Karpas-422 (cell line): ENCODE measurements at regions not wholly inside any gene's neighbourhood (a gene's known extent, or its start where the extent isn't known, plus 50 kb on each side); places are given as distances from the start of the nearest gene placed in this dataset.
"Not testable (repeated sequence)": the region's sequence is repeated elsewhere in the genome, so short reads cannot be mapped to it uniquely, and the experiment has no call there.

Experiments
- DNase-seq: peaks from one replicate; pipeline ENCODE4 v3.0.0-alpha.2; 2015
- H2AFZ ChIP-seq: fragments of 200-600 bp; sonication (generic); 2 replicates; pipeline ENCODE4 v1.6.1; 2014; ENCODE audit warnings: antibody characterized with exemption, low read length, mixed read lengths
- H3K27ac ChIP-seq: fragments of 200-600 bp; sonication (generic); 2 replicates; pipeline ENCODE4 v1.5.1; 2014; ENCODE audit warnings: mild to moderate bottlenecking, low read length, moderate library complexity
- H3K27me3 ChIP-seq: fragments of 200-600 bp; sonication (generic); 2 replicates; pipeline ENCODE4 v1.6.1; 2014; ENCODE audit warnings: low read length, mixed read lengths
- H3K36me3 ChIP-seq: fragments of 200-600 bp; sonication (generic); 2 replicates; pipeline ENCODE4 v1.6.1; 2014; ENCODE audit warnings: low read length, mixed read lengths; ENCODE audit not compliant: insufficient read depth
- H3K4me1 ChIP-seq: fragments of 200-600 bp; sonication (generic); 2 replicates; pipeline ENCODE4 v1.6.1; 2014; ENCODE audit warnings: mild to moderate bottlenecking, low read length, mixed read lengths
- H3K4me2 ChIP-seq: fragments of 200-600 bp; sonication (generic); 2 replicates; pipeline ENCODE4 v1.6.1; 2014; ENCODE audit warnings: low read length, low read depth, mild to moderate bottlenecking; ENCODE audit not compliant: poor library complexity, severe bottlenecking
- H3K4me3 ChIP-seq: fragments of 200-600 bp; sonication (generic); 2 replicates; pipeline ENCODE4 v1.5.1; 2014; ENCODE audit warnings: mild to moderate bottlenecking, antibody characterized with exemption, low read length, mixed read lengths
- H3K79me2 ChIP-seq: fragments of 200-600 bp; sonication (generic); 2 replicates; pipeline ENCODE4 v1.6.1; 2014; ENCODE audit warnings: mild to moderate bottlenecking, low read length, mixed read lengths
- H3K9ac ChIP-seq: fragments of 200-600 bp; sonication (generic); 2 replicates; pipeline ENCODE4 v1.6.0; 2014; ENCODE audit warnings: low read length
- H3K9me2 ChIP-seq: fragments of 200-600 bp; sonication (generic), shearing (Covaris generic); replicated peaks from 2 replicates; pipeline ENCODE4 v1.6.0; 2014; ENCODE audit warnings: mild to moderate bottlenecking, low read length, moderate library complexity; ENCODE audit not compliant: insufficient read depth
- H3K9me3 ChIP-seq: fragments of 300-700, 200-600 bp; sonication (generic); 2 replicates; pipeline ENCODE4 v1.6.1; 2014; ENCODE audit warnings: low read length, mixed read lengths
- H4K20me1 ChIP-seq: fragments of 200-600 bp; sonication (generic); 2 replicates; pipeline ENCODE4 v1.6.1; 2014; ENCODE audit warnings: mild to moderate bottlenecking, antibody characterized with exemption, low read length, low read depth; ENCODE audit not compliant: insufficient read depth

DNA sequence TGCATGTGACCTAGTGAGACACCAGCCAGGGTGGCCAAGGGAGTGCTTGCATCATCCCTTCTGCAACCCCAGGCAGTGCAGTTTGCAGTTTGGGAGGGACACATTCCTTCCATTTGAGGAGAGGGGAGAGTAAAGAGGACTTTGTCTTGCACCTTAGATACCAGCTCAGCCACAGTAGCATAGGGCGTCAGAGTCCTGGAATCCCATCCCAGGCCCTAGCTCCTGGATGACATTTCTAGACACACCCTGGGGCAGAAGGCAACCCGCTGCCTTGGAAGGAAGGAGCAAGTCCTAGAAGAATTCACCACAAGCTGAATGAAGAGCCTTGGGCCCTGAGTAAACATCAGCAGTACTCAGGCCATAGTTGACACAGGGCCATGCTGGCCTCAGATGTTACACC lies 680.4 kb upstream of the IMPG1 start:
- Histone ChIP-seq H3K36me3 (no peaks in the 10 kb centered on the region), H3K4me3 (no peak overlapping the region), H3K9ac (no peak overlapping the region), H3K9me2 (no peaks in the 10 kb centered on the region), H3K79me2 (no peaks in the 10 kb centered on the region), H3K27me3 (no peaks in the 10 kb centered on the region), H2AFZ (no peak overlapping the region), H4K20me1 (no peaks in the 10 kb centered on the region), H3K4me1 (no peaks in the 10 kb centered on the region), H3K4me2 (no peak overlapping the region), H3K27ac (no peak overlapping the region), H3K9me3 (peaks cover 27% of the 10 kb centered on the region)
- no peak for DNase-seq

DNA sequence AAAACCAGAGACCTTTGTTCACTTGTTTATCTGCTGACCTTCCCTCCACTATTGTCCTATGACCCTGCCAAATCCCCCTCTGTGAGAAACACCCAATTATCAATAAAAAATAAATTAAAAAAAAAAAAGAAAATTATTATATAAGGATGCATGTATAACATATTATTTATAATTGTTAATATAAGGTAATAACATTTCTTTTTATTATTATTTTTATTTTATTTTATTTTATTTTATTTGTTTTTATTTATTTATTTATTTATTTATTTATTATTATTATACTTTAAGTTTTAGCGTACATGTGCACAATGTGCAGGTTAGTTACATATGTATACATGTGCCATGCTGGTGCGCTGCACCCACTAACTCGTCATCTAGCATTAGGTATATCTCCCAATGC lies 672.9 kb upstream of the IMPG1 start:
- H3K4me1 ChIP-seq, DNase-seq, H3K36me3 ChIP-seq, H2AFZ ChIP-seq, H3K9me3 ChIP-seq, H3K9me2 ChIP-seq, H3K27ac ChIP-seq, H3K79me2 ChIP-seq, H3K27me3 ChIP-seq, H3K9ac ChIP-seq, H4K20me1 ChIP-seq, H3K4me3 ChIP-seq, H3K4me2 ChIP-seq: not testable (repeated sequence)

DNA sequence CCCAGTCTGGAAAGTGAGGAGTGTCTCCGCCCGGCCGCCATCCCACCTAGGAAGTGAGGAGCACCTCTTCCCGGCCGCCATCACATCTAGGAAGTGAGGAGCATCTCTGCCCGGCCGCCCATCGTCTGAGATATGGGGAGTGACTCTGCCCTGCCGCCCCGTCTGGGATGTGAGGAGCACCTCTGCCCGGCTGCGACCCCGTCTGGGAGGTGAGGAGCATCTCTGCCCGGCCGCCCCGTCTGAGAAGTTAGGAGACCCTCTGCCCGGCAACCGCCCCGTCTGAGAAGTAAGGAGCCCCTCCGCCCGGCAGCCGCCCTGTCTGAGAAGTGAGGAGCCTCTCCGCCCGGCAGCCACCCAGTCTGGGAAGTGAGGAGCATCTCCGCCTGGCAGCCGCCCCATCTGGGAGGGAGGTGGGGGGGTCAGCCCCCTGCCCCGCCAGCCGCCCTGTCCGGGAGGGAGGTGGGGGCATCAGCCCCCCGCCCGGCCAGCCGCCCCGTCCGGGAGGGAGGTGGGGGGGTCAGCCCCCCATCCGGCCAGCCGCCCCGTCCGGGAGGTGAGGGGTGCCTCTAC lies 671.8 kb upstream of the IMPG1 start:
- not testable (repeated sequence) for H3K27ac ChIP-seq, H3K9me3 ChIP-seq, H3K27me3 ChIP-seq

DNA sequence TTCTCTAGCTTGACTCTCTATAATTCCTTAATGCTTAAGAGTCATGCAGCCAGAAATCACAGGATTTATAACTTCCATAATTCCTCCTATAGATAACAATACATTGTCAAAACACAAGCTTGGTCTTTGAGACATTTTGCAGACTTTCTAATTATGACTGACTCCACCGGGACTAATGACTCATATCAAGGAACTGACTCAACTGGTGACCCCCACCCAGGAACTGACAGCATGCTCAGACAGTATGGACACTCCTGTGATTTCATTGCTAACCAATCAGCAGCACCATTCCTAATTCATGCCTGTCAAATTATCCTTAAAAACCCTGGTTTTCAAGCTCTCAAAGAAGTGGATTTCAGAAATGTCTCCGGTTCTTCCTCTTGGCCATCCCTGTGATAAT lies 670.5 kb upstream of the IMPG1 start:
- no peaks in the 10 kb centered on the region for H3K9me3 ChIP-seq
- H3K36me3 ChIP-seq = no peaks in the 10 kb centered on the region
- H3K27me3 ChIP-seq = no peaks in the 10 kb centered on the region
- no peaks in the 10 kb centered on the region for H3K4me1 ChIP-seq
- no peak overlapping the region for H3K4me3 ChIP-seq
- no peak overlapping the region for H3K4me2 ChIP-seq
- no peak overlapping the region for H2AFZ ChIP-seq
- no peak overlapping the region for H3K9ac ChIP-seq
- H3K9me2 ChIP-seq = no peaks in the 10 kb centered on the region
- no peaks in the 10 kb centered on the region for H4K20me1 ChIP-seq
- no peaks in the 10 kb centered on the region for H3K79me2 ChIP-seq
- no peak overlapping the region for H3K27ac ChIP-seq
- DNase-seq = no peak

More for the DNA sequence above, 671.8 kb upstream of the IMPG1 start:
- DNase-seq, H3K4me1 ChIP-seq, H3K4me3 ChIP-seq, H3K4me2 ChIP-seq, H3K9ac ChIP-seq, H3K36me3 ChIP-seq, H2AFZ ChIP-seq, H3K9me2 ChIP-seq, H4K20me1 ChIP-seq, H3K79me2 ChIP-seq: not testable (repeated sequence)

DNA sequence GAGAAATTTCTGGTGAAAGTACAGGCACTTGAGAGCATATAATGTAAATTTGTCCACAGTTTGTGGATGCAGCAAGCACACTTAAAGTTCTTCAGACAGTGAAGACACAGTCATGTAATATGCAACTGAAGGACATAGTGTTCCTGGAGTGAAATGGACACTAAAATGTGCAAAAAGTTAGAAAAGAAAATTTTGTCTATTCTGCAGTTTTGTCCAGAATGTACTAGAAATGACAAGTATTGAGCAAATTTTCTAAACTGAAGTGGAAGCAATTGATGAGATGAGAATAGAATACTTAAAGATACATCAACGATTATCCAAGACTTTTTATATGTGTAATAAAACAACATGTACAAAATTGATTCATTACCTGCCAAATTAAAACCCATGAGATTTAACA lies 647.0 kb upstream of the IMPG1 start:
- Histone ChIP-seq H3K4me1 (no peaks in the 10 kb centered on the region), H3K4me2 (no peak overlapping the region), H3K4me3 (no peak overlapping the region), H3K9me3 (peaks cover 9% of the 10 kb centered on the region), H3K36me3 (no peaks in the 10 kb centered on the region), H4K20me1 (no peaks in the 10 kb centered on the region), H3K9me2 (no peaks in the 10 kb centered on the region), H3K27me3 (no peaks in the 10 kb centered on the region), H3K9ac (no peak overlapping the region), H3K27ac (no peak overlapping the region), H2AFZ (no peak overlapping the region), H3K79me2 (no peaks in the 10 kb centered on the region)
- no peak for DNase-seq

DNA sequence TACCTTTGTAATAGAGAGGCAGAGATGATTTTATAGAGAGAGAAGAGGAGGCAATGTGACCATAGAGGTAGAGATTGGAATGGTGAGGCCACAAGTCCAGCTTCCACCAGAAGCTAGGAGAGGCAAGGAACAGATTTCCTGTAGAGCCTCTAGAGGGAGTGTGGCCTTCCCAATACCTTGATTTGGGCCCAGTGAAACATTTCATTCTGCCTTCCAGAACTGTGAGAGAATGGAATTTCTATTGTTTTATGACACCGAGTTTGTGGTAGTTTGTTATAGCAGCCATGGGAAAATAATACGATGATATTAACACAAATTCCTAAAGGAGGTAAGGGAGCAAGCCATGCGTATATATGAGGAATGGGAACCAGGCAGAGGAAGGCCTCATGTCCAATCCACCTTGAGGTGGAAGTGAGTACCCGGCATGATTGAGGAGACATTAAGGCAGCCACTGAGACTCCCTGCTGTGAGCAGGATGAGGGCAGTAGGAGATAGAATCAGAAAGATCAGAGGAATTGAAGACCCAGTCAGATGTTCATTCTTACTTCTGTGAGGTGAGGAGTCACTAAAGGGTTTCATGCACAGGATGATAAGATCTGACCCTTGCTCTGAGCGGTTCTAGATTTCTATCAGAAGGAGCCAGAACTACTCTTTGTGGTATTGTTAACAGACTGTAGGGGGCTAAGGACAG lies 636.3 kb upstream of the IMPG1 start:
- Histone ChIP-seq H4K20me1 (no peaks in the 10 kb centered on the region), H3K27ac (no peak overlapping the region), H3K79me2 (no peaks in the 10 kb centered on the region), H3K4me3 (no peak overlapping the region), H3K9me3 (no peaks in the 10 kb centered on the region; the same call in none of the 2 replicates), H2AFZ (no peak overlapping the region), H3K4me1 (no peaks in the 10 kb centered on the region), H3K9me2 (no peaks in the 10 kb centered on the region), H3K4me2 (no peak overlapping the region), H3K9ac (no peak overlapping the region), H3K27me3 (no peaks in the 10 kb centered on the region), H3K36me3 (no peaks in the 10 kb centered on the region)
- no peak for DNase-seq

DNA sequence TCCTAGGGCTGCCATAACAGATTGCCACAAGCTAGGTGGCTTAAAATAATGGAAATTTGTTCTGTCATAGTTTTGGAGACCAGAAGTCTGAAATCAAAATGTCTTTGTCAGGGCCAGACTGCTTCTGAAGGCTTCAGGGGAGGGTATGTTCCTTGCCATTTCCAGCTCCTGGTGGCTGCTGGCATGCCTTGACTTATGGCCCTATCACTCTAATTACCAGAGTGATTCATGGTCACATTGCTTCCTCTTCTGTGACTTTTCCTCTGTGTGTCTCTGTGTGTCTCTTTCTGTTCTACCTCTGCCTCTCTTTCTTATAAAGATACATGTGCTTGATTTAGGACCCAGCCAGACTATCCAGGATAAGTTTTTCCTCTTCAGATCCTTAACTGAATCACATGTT lies 635.2 kb upstream of the IMPG1 start:
- Histone ChIP-seq H3K36me3 (no peaks in the 10 kb centered on the region), H3K4me2 (no peak overlapping the region), H3K9me3 (no peaks in the 10 kb centered on the region; the same call in 1 of the 2 replicates), H3K4me1 (no peaks in the 10 kb centered on the region), H4K20me1 (no peaks in the 10 kb centered on the region), H3K9ac (no peak overlapping the region), H3K79me2 (no peaks in the 10 kb centered on the region), H3K4me3 (no peak overlapping the region), H3K27ac (no peak overlapping the region), H3K9me2 (no peaks in the 10 kb centered on the region), H3K27me3 (no peaks in the 10 kb centered on the region), H2AFZ (no peak overlapping the region)
- DNase-seq = no peak

DNA sequence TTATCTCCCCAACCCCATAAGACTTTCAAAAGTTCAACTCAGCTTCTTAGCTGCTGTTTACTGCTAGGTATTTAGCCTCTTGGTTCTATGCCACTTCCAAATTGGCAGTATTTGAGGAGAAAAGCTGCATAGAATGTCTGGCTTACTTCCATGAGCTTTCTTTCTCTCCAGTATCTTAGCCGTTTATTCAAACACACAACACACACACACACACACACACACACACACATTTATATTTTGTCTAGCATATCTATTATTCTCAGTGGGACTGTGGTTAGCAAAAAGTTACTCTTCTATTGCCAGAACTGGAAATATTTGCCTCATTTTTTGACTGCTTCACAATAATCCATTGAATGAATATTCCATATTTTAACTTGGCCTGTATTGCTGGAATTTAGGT lies 634.2 kb upstream of the IMPG1 start:
- no peaks in the 10 kb centered on the region for H4K20me1 ChIP-seq
- H3K9ac ChIP-seq = no peak overlapping the region
- H3K9me2 ChIP-seq = no peaks in the 10 kb centered on the region
- no peak overlapping the region for H3K4me3 ChIP-seq
- no peaks in the 10 kb centered on the region for H3K4me1 ChIP-seq
- DNase-seq = no peak
- H2AFZ ChIP-seq = no peak overlapping the region
- no peaks in the 10 kb centered on the region; the same call in 1 of the 2 replicates for H3K9me3 ChIP-seq
- no peaks in the 10 kb centered on the region for H3K79me2 ChIP-seq
- no peaks in the 10 kb centered on the region for H3K36me3 ChIP-seq
- no peaks in the 10 kb centered on the region for H3K27me3 ChIP-seq
- H3K27ac ChIP-seq = no peak overlapping the region
- H3K4me2 ChIP-seq = no peak overlapping the region
